ENCODE measurements at regions not wholly inside any gene's neighbourhood (a gene's known extent, or its start where the extent isn't known, plus 50 kb on each side); places are given as distances from the start of the nearest gene placed in this dataset.

DNA sequence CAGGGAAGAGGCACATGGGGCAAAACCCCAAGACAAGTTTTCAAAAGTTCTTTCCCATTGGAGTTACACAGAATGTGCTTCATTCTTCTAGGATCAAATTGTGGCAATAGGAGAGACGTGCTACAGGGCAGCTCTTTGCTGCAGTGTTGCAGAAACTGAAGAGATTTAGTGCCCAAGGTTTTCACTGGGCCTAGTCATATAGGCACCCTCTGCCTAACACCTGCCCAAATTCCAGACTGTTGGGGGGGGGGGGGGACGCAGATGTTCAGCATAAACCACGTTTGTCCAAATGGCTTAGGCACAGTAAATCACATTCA is 346.8 kb upstream of the ZNF717 start:
- Mint-ChIP-seq H3K27ac (no peak overlapping the region), H3K9me3 (peaks cover 5% of the 10 kb centered on the region), H3K36me3 (ENCODE audit: low read depth) (no peaks in the 10 kb centered on the region), H3K4me3 (no peak overlapping the region), H3K4me1 (no peaks in the 10 kb centered on the region), H3K27me3 (no peaks in the 10 kb centered on the region)
- DNase-seq, result no peak
- intact Hi-C loops (cut with micrococcal nuclease), result no loop called here

DNA sequence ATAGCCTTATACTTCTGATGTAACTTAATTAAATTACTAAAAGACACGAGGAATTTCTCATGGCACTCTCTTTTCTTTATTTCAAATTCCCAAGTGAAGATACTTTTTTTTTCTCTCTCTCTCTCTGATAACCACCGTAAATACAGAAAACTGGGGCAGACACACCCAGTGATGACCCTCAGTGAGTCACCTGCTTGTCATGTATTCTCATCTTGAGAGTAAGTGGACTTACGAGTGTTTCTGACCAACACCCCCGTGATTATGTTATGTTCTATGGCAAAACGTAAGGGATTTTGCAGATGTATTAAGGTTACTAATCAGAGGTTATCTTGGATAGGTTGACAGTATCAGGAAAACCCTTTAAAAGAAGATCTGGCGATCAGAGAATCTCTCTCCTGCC is 348.8 kb upstream of the ZNF717 start:
- Mint-ChIP-seq H3K27ac (no peak overlapping the region), H3K4me3 (no peak overlapping the region), H3K27me3 (no peaks in the 10 kb centered on the region), H3K36me3 (ENCODE audit: low read depth) (no peaks in the 10 kb centered on the region), H3K9me3 (peaks cover 5% of the 10 kb centered on the region), H3K4me1 (no peaks in the 10 kb centered on the region)
- intact Hi-C loops (cut with micrococcal nuclease), result no loop called here
- DNase-seq, result no peak

DNA sequence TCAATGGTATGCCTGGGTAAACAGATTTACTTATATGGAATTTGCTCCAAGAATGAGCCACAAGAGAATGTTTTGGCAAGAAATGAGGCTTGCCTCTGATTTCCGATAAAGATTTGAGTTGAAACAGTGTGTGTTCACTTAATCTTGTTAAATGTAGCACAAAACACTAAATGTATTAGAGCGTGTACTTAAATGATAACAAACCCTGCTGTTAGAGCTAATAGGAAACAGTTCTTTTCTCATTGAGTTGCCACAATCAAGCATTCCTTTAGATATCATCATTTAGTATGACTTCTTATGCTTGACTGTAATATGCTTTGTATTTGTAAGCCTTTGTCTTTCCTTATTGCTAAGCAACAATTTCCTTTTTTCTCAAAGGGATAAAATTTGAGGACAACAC is 353.6 kb upstream of the ZNF717 start:
- Mint-ChIP-seq H3K27ac (no peak overlapping the region), H3K36me3 (ENCODE audit: low read depth) (no peaks in the 10 kb centered on the region), H3K4me1 (no peaks in the 10 kb centered on the region), H3K27me3 (no peaks in the 10 kb centered on the region), H3K9me3 (no peaks in the 10 kb centered on the region), H3K4me3 (no peak overlapping the region)
- no peak for DNase-seq
- intact Hi-C loops (cut with micrococcal nuclease), result no loop called here

DNA sequence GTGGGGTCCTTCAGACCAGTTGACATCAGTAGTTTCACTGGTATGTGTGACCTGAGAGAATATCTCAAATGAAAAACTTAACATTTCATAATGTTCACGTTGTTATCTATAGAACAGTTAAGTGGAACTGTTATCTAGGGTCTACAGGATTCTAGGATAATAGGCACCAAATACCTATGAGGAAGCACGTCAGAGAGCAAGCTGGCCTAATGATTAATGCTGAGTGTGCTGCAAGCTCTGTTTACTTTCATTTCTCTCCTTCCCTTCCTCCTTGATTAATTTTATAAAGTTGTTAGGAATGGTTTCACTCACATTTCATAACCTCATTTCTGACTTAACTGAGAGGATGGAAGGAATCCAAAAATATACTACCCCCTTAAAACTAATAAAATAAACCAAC is 362.5 kb upstream of the ZNF717 start:
- Mint-ChIP-seq H3K4me3 (no peak overlapping the region), H3K27ac (no peak overlapping the region), H3K9me3 (no peaks in the 10 kb centered on the region), H3K4me1 (no peaks in the 10 kb centered on the region), H3K27me3 (no peaks in the 10 kb centered on the region), H3K36me3 (ENCODE audit: low read depth) (no peaks in the 10 kb centered on the region)
- DNase-seq, result no peak
- intact Hi-C loops (cut with micrococcal nuclease), result no loop called here

DNA sequence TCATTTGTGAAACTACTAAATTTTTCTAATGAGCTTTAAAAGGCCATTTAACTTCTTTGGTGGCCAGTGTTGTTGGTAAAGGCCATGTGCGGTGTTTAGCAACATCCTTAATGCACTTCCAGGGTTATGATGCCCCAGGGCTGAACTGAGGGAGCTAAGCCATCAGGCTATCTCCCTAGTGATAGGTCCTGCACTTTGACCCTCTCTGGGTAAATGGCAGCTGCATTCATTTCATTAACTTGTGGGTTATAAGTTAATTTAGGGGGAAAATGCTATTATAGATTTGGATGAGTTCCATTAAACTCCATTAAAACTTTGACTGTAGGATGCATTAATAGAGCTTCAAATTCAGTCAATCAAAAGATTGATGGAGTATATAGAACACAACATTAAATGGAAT is 366.7 kb upstream of the ZNF717 start:
- Mint-ChIP-seq H3K36me3 (ENCODE audit: low read depth) (no peaks in the 10 kb centered on the region), H3K9me3 (no peaks in the 10 kb centered on the region), H3K4me1 (no peaks in the 10 kb centered on the region), H3K4me3 (no peak overlapping the region), H3K27me3 (no peaks in the 10 kb centered on the region), H3K27ac (no peak overlapping the region)
- intact Hi-C loops (cut with micrococcal nuclease), result no loop called here
- no peak for DNase-seq

DNA sequence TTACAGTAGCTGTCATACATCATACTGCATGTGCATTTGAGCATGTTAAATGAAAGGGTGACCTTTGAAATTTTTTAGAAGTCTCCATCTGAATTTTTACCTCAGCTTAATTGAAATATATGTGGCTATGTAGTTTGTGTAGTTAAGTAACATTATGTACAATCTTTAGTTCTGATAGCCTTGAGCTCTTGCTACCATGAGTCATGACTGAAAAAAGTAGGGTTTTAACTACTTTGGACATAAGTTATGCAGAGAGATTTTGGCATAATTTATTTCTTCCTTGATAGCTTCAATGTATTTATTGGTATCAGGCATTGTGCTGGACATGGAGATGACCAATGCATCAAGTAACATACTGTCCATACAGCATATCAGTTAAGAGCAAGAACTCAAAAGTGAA is 376.5 kb upstream of the ZNF717 start:
- H3K4me3 Mint-ChIP-seq, result no peak overlapping the region
- H3K4me1 Mint-ChIP-seq, result no peaks in the 10 kb centered on the region
- H3K27me3 Mint-ChIP-seq, result no peaks in the 10 kb centered on the region
- H3K9me3 Mint-ChIP-seq, result peaks cover 6% of the 10 kb centered on the region
- intact Hi-C loops (cut with micrococcal nuclease), result no loop called here
- no peak for DNase-seq
- H3K36me3 Mint-ChIP-seq (ENCODE audit: low read depth), result no peaks in the 10 kb centered on the region
- H3K27ac Mint-ChIP-seq, result no peak overlapping the region

DNA sequence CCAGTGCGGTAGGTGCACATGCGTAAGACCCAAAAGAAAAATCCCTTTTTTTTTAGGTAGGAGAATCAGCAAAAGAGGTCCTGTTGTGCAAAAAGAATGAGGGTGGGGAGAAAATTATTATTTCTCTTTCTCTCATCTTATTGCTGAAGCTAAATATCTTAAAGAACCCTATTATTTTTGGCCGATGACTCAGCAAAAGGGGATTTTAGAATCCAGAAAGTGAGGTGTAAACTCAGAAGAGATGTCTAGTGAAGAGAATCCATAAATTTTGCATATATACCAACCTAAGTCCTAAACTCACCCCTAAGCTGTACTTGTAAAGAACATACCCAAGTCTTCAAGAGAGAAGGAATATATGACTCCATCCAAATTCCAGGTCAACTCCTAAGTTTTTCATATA is 386.3 kb upstream of the ZNF717 start:
- Mint-ChIP-seq H3K27me3 (no peaks in the 10 kb centered on the region), H3K4me3 (no peak overlapping the region), H3K27ac (no peak overlapping the region), H3K4me1 (no peaks in the 10 kb centered on the region), H3K36me3 (ENCODE audit: low read depth) (no peaks in the 10 kb centered on the region), H3K9me3 (peaks cover 12% of the 10 kb centered on the region)
- intact Hi-C loops (cut with micrococcal nuclease), result no loop called here
- DNase-seq, result no peak

DNA sequence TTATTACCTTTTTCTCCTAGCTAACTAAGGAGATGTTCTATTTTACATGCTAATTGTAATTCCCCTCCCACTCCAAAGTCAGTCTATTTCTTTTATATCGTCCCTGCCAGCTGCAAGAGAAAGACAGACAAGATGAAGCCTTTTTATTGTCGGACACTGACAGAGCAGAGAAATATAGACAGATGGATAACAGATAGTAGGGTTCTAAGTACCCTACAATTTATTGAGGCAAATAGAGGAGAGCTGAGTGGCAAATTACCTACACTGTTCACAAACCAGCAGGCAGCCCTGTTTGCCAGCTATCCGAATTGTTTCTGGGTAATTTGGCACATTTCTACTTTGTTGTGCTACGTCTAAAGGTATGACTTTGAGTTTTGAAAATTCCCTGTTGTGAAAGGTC is 392.3 kb upstream of the ZNF717 start:
- Mint-ChIP-seq H3K27me3 (no peaks in the 10 kb centered on the region), H3K27ac (no peak overlapping the region), H3K9me3 (peaks cover 5% of the 10 kb centered on the region), H3K4me1 (no peaks in the 10 kb centered on the region), H3K4me3 (no peak overlapping the region), H3K36me3 (ENCODE audit: low read depth) (no peaks in the 10 kb centered on the region)
- DNase-seq, result no peak
- intact Hi-C loops (cut with micrococcal nuclease), result no loop called here

DNA sequence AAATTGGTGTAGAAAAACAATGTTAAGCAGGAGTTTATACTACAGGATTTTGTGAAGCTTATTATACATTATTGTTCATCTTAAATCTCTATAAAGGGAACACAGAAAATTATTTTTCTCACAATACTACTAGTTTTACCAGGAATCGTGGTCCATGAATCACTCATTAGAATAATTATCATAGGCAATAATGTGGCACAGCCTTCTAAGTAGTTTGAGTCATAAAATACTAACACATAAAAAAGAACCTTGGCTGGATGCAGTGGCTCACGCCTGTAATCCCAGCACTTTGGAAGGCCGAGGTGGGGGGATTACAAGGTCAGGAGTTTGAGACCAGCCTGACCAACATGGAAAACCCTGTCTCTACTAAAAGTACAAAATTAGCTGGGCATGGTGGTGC is 393.1 kb upstream of the ZNF717 start:
- Mint-ChIP-seq H3K4me3 (no peak overlapping the region), H3K9me3 (peaks cover 8% of the 10 kb centered on the region), H3K27me3 (no peaks in the 10 kb centered on the region), H3K4me1 (no peaks in the 10 kb centered on the region), H3K36me3 (ENCODE audit: low read depth) (no peaks in the 10 kb centered on the region), H3K27ac (no peak overlapping the region)
- intact Hi-C loops (cut with micrococcal nuclease), result no loop called here
- DNase-seq, result no peak

DNA sequence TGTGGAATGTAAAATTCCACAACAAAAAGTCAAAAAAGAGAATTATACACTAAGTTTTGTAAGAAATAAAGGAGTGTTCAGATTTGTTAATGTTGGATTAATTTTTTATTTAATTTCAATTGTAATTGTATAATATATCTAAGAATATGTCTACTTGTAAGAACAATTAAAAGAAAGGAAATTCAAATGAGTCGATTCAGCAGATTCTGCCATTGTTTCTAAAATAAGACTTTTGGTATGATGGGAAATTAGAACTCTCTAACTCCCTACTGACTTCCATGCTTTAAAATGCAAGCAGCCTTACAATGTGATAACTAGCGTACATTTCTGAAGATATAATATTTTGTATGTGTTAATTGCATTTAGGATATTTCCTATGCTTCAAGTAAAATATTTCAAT is 395.9 kb upstream of the ZNF717 start:
- intact Hi-C loops (cut with micrococcal nuclease), result no loop called here
- H3K9me3 Mint-ChIP-seq, result peaks cover 7% of the 10 kb centered on the region

DNA sequence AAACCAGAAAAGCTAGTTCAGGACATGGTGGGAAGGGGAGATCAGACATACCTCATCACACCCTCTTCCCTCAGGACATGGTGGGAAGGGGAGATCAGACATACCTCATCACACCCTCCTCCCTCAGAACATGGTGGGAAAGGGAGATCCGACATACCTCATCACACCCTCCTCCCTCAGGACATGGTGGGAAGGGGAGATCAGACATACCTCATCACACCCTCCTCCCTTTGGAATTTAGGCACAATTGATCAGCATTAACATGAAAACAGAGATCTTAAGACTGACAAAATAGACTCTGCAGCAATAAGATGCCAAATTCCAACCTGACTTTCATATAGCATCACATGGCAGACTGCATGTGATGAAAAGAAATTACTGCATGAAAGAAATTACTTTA is 412.7 kb upstream of the ZNF717 start:
- no peaks in the 10 kb centered on the region for H3K27me3 Mint-ChIP-seq
- H3K9me3 Mint-ChIP-seq, result no peaks in the 10 kb centered on the region
- no peaks in the 10 kb centered on the region for H3K4me1 Mint-ChIP-seq
- no peak for DNase-seq
- intact Hi-C loops (cut with micrococcal nuclease), result no loop called here
- no peaks in the 10 kb centered on the region for H3K36me3 Mint-ChIP-seq (ENCODE audit: low read depth)
- no peak overlapping the region for H3K27ac Mint-ChIP-seq
- H3K4me3 Mint-ChIP-seq, result no peak overlapping the region

More for the DNA sequence above, 395.9 kb upstream of the ZNF717 start:
- no peaks in the 10 kb centered on the region for H3K27me3 Mint-ChIP-seq
- no peak overlapping the region for H3K4me3 Mint-ChIP-seq
- DNase-seq, result no peak
- H3K4me1 Mint-ChIP-seq, result no peaks in the 10 kb centered on the region
- H3K36me3 Mint-ChIP-seq (ENCODE audit: low read depth), result no peaks in the 10 kb centered on the region
- H3K27ac Mint-ChIP-seq, result no peak overlapping the region

DNA sequence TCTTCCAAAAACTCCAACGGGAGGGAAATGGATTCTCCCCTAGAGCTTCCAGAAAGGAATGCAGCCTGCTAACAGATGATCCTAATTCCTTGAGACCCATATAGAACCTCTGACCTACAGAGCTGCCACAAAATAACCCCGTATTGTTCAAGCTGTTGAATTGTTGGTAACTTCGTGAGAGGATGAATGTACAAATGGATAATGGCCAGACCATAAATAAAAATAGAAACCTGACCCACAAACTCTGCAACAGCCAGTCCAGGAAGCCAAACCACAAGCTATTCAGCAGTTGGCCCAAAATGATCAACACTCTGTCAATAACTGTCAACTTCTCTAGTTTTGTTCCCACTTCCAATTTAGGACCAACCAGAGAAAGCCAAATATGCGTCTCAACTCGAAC is 414.0 kb upstream of the ZNF717 start:
- no peaks in the 10 kb centered on the region for H3K36me3 Mint-ChIP-seq (ENCODE audit: low read depth)
- no peaks in the 10 kb centered on the region for H3K4me1 Mint-ChIP-seq
- H3K27me3 Mint-ChIP-seq, result no peaks in the 10 kb centered on the region
- intact Hi-C loops (cut with micrococcal nuclease), result no loop called here
- DNase-seq, result no peak
- H3K4me3 Mint-ChIP-seq, result no peak overlapping the region
- H3K9me3 Mint-ChIP-seq, result peaks cover 6% of the 10 kb centered on the region
- no peak overlapping the region for H3K27ac Mint-ChIP-seq

DNA sequence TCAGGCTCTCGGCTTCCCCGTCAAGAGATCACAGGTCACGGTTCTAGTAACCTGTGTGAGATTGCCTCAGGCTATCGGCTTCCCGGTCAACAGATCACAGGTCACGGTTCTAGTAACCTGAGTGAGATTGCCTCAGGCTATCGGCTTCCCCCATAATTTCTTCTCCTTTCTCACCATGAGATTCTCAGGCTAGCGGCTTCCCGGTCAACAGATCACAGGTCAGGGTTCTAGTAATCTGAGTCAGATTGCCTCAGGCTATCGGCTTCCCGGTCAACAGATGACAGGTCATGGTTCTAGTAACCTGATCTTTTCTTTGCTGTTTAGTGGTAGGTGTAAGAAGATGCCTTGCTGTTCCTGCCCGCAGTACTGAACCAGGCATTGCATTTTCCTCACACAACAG is 418.2 kb upstream of the ZNF717 start:
- H3K36me3 Mint-ChIP-seq (ENCODE audit: low read depth), result no peaks in the 10 kb centered on the region
- H3K27me3 Mint-ChIP-seq, result no peaks in the 10 kb centered on the region
- H3K27ac Mint-ChIP-seq, result no peak overlapping the region
- no peaks in the 10 kb centered on the region for H3K4me1 Mint-ChIP-seq
- intact Hi-C loops (cut with micrococcal nuclease), result no loop called here
- no peak overlapping the region for H3K4me3 Mint-ChIP-seq
- no peak for DNase-seq
- H3K9me3 Mint-ChIP-seq, result peaks cover 6% of the 10 kb centered on the region

DNA sequence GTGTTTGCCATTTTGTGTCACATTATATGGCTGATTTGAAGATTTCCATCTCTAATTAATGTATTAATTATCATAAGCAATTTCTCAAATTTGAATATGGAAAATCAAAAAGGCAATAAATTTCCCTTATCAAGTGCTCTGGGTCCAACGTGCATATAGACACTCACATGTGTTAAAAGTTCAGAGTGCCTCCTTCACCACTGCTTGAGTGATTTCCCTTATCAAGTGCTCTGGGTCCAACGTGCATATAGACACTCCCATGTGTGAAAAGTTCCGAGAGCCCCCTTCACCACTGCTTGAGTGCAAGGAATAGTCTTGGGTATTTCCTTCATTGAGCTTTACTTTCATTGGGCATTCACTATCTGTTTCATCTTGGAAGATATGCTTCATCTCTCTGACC is 421.0 kb upstream of the ZNF717 start:
- H3K27ac Mint-ChIP-seq, result no peak overlapping the region
- DNase-seq, result no peak

DNA sequence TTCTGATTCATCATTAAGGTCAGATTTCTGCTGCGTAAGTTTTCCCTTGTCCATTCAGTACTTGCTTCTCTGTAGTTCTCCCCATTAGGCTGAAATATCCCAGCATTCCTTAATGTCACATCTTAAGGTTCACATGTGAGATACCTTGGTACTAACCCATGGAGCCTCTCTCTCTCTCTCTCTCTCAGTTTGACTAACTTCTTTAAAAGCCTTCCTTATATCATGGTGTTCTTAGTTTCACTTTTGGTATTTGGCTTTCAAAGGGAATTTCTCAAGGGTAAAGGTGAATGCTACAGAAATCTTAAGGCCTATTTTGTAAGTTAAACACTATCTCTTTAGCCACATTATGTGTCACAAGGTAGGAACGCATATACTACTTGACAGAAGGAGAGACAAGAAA is 427.3 kb upstream of the ZNF717 start:
- Mint-ChIP-seq H3K27ac (no peak overlapping the region), H3K9me3 (peaks cover 8% of the 10 kb centered on the region), H3K36me3 (ENCODE audit: low read depth) (no peaks in the 10 kb centered on the region), H3K27me3 (no peaks in the 10 kb centered on the region), H3K4me3 (no peak overlapping the region), H3K4me1 (no peaks in the 10 kb centered on the region)
- DNase-seq, result no peak
- intact Hi-C loops (cut with micrococcal nuclease), result no loop called here

More for the DNA sequence above, 421.0 kb upstream of the ZNF717 start:
- Mint-ChIP-seq H3K9me3 (peaks cover 11% of the 10 kb centered on the region), H3K4me1 (no peaks in the 10 kb centered on the region), H3K4me3 (no peak overlapping the region), H3K27me3 (no peaks in the 10 kb centered on the region), H3K36me3 (ENCODE audit: low read depth) (no peaks in the 10 kb centered on the region)
- intact Hi-C loops (cut with micrococcal nuclease), result no loop called here

DNA sequence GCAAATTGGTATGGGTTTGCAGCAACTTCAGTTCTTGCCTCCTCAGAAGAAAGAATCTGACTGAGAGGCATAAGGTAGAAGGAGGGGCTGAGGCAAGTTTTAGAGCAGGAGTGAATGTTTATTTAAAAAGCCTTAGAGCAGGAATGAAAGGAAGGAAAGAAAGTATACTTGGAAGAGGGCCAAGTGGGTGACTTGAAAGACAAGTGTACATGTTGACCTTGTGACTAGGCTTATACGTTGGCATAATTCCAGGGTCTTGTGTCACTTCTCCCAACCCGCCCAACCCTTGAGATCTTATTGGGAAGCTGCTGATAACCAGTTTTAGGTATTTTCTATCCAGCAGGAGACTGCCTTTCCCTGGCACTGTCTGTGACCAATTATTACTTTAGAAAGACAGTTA is 436.9 kb upstream of the ZNF717 start:
- no peak overlapping the region for H3K4me3 Mint-ChIP-seq

More for the DNA sequence above, 436.9 kb upstream of the ZNF717 start:
- no peak overlapping the region for H3K27ac Mint-ChIP-seq
- H3K36me3 Mint-ChIP-seq (ENCODE audit: low read depth), result no peaks in the 10 kb centered on the region
- no peaks in the 10 kb centered on the region for H3K27me3 Mint-ChIP-seq
- intact Hi-C loops (cut with micrococcal nuclease), result no loop called here
- H3K4me1 Mint-ChIP-seq, result no peaks in the 10 kb centered on the region
- H3K9me3 Mint-ChIP-seq, result peaks cover 4% of the 10 kb centered on the region
- DNase-seq, result no peak
